GM23338 (cell line): ENCODE measurements at regions not wholly inside any gene's neighbourhood (a gene's known extent, or its start where the extent isn't known, plus 50 kb on each side); places are given as distances from the start of the nearest gene placed in this dataset.

Experiments
- ATAC-seq: fragments of 200-7000 bp; cut with Tn5 transposase; 3 replicates; pipeline ENCODE4 v1.9.1; 2020
- DNase-seq: peaks from one replicate; pipeline ENCODE4 v3.0.0-alpha.2; 2015; ENCODE audit warnings: low spot score
- H2AFZ ChIP-seq: fragments of 200-600 bp; sonication (generic); 2 replicates; pipeline ENCODE4 v1.8.0; 2016; ENCODE audit warnings: antibody characterized with exemption, mild to moderate bottlenecking, moderate library complexity
- H3F3A ChIP-seq: fragments of 200-600 bp; sonication (generic); replicated peaks from 2 replicates; pipeline ENCODE4 v1.8.0; 2017; ENCODE audit warnings: antibody characterized with exemption, mixed run types, low read depth
- H3K27ac ChIP-seq: fragments of 200-600 bp; sonication (generic); 2 replicates; pipeline ENCODE4 v1.6.1; 2016; ENCODE audit warnings: low read depth
- H3K27me3 ChIP-seq: fragments of 200-600 bp; sonication (generic); 2 replicates; pipeline ENCODE4 v1.8.0; 2016; ENCODE audit warnings: mild to moderate bottlenecking, mixed run types, moderate library complexity; ENCODE audit not compliant: insufficient read depth
- H3K36me3 ChIP-seq: fragments of 200-600 bp; sonication (generic); 2 replicates; pipeline ENCODE4 v1.8.0; 2016; ENCODE audit warnings: mild to moderate bottlenecking; ENCODE audit not compliant: insufficient read depth
- H3K4me1 ChIP-seq: fragments of 200-600 bp; sonication (generic); 2 replicates; pipeline ENCODE4 v1.8.0; 2016; ENCODE audit warnings: mild to moderate bottlenecking, moderate library complexity; ENCODE audit not compliant: insufficient read depth
- H3K4me2 ChIP-seq: fragments of 200-600 bp; sonication (generic); 2 replicates; pipeline ENCODE4 v1.7.1; 2017; ENCODE audit warnings: mixed run types
- H3K4me3 ChIP-seq: fragments of 200-600 bp; sonication (generic); 2 replicates; pipeline ENCODE4 v1.6.1; 2016; ENCODE audit warnings: mixed run types
- H3K79me2 ChIP-seq: fragments of 200-600 bp; sonication (generic); replicated peaks from 2 replicates; pipeline ENCODE4 v1.8.0; 2017; ENCODE audit warnings: mild to moderate bottlenecking; ENCODE audit not compliant: insufficient read depth
- H3K9me2 ChIP-seq: fragments of 200-600 bp; sonication (generic); 2 replicates; pipeline ENCODE4 v1.8.0; 2017; ENCODE audit not compliant: insufficient read depth
- H4K20me1 ChIP-seq: fragments of 200-600 bp; sonication (generic); replicated peaks from 2 replicates; pipeline ENCODE4 v1.8.0; 2017; ENCODE audit warnings: mild to moderate bottlenecking; ENCODE audit not compliant: insufficient read depth
- H3K27ac Mint-ChIP-seq: 2 replicates; pipeline ENCODE4 v1.8.0; 2020; ENCODE audit warnings: inconsistent platforms, mild to moderate bottlenecking, moderate library complexity, mixed read lengths
- H3K27me3 Mint-ChIP-seq: 3 replicates; pipeline ENCODE4 v1.8.0; 2022; ENCODE audit warnings: low read depth, mild to moderate bottlenecking, moderate library complexity, mixed read lengths, inconsistent platforms; ENCODE audit not compliant: insufficient read depth, poor library complexity
- H3K36me3 Mint-ChIP-seq: 3 replicates; pipeline ENCODE4 v1.8.0; 2021; ENCODE audit warnings: low read depth, mild to moderate bottlenecking, inconsistent platforms, moderate library complexity, mixed read lengths
- H3K4me1 Mint-ChIP-seq: 3 replicates; pipeline ENCODE4 v1.8.0; 2020; ENCODE audit warnings: mild to moderate bottlenecking, inconsistent platforms, mixed read lengths
- H3K4me3 Mint-ChIP-seq: 3 replicates; pipeline ENCODE4 v1.8.0; 2021; ENCODE audit warnings: moderate library complexity, mild to moderate bottlenecking, inconsistent platforms, mixed read lengths
- H3K9me3 Mint-ChIP-seq: 3 replicates; pipeline ENCODE4 v1.8.0; 2020; ENCODE audit warnings: moderate library complexity, mild to moderate bottlenecking, inconsistent platforms, mixed read lengths
- ETS1 ChIP-seq: IDR thresholded peaks from 2 replicates; pipeline ENCODE4 v1.6.1; 2016; ENCODE audit warnings: antibody characterized with exemption
- EZH2 ChIP-seq: fragments of 200-600 bp; sonication (generic); IDR thresholded peaks from one replicate; pipeline ENCODE4 v1.8.0; 2017; ENCODE audit warnings: antibody characterized with exemption, mild to moderate bottlenecking, low read depth; ENCODE audit not compliant: unreplicated experiment
- NANOG ChIP-seq: IDR thresholded peaks from 2 replicates; pipeline ENCODE4 v1.6.1; 2016; ENCODE audit warnings: antibody characterized with exemption, borderline replicate concordance
- POLR2AphosphoS5 ChIP-seq: IDR thresholded peaks from 2 replicates; pipeline ENCODE4 v1.6.1; 2016; ENCODE audit warnings: antibody characterized with exemption, low read depth
- REST ChIP-seq: IDR thresholded peaks from one replicate; pipeline ENCODE4 v1.6.1; 2018; ENCODE audit warnings: antibody characterized with exemption; ENCODE audit not compliant: unreplicated experiment
- STAT1 ChIP-seq: IDR thresholded peaks from one replicate; pipeline ENCODE4 v1.6.1; 2016; ENCODE audit warnings: antibody characterized with exemption; ENCODE audit not compliant: unreplicated experiment
- ZNF114 ChIP-seq: fragments of 250-450 bp; sonication (Bioruptor Pico); IDR thresholded peaks from 2 replicates; pipeline ENCODE4 v1.5.0; 2020; ENCODE audit warnings: mild to moderate bottlenecking, moderate library complexity
- ZNF331 ChIP-seq: fragments of 250-450 bp; sonication (Bioruptor Pico); IDR thresholded peaks from 2 replicates; pipeline ENCODE4 v1.5.0; 2020; ENCODE audit warnings: low read depth, mild to moderate bottlenecking, moderate library complexity

- TF ChIP-seq REST, result no peak
These were observed 121.1 kb upstream of the FAM9C start (continued) for GRCh38 chrX:13165266-13166189.

DNA sequence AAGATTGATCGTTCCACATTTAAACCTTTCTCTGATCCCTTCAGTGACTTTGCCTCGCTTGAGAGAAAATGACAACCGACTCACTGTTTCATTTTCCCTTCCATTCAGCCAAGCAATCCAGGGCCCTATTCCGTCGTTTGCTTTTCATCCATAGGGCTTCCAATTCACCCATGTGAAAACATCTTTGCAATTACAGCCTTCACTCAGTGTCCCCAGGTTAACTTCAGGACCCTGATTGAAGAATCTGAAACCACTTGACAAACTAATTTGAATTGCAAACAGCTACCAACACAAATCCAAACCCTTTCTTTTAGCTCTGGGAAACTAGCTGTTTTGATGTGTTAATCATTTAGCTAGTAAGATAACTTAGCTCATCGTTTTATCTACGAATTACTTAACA lies 120.2 kb upstream of the FAM9C start:
- peak overlapping the region; percentile 39; the same call in 1 of the 3 replicates for H3K4me3 Mint-ChIP-seq
- ATAC-seq (peak; percentile 91), DNase-seq (peak; percentile 72)
- no peak for TF ChIP-seq POLR2AphosphoS5
- no peak for TF ChIP-seq ZNF114
- H3K4me1 Mint-ChIP-seq, result peaks cover 20% of the 10 kb centered on the region
- no peak overlapping the region for H3K27ac ChIP-seq
- H3K4me1 ChIP-seq, result peaks cover 21% of the 10 kb centered on the region
- H3K9me3 Mint-ChIP-seq, result no peaks in the 10 kb centered on the region; the same call in 2 of the 3 replicates
- H3K9me2 ChIP-seq, result no peaks in the 10 kb centered on the region
- no peaks in the 10 kb centered on the region for H3K36me3 ChIP-seq
- no peaks in the 10 kb centered on the region for H3K79me2 ChIP-seq
- no peak overlapping the region for H3K4me3 ChIP-seq
- H3K4me2 ChIP-seq, result no peak overlapping the region
- peaks cover 34% of the 10 kb centered on the region for H3K27me3 ChIP-seq
- no peaks in the 10 kb centered on the region for H3F3A ChIP-seq
- H3K27ac Mint-ChIP-seq, result no peak overlapping the region
- H3K36me3 Mint-ChIP-seq, result no peaks in the 10 kb centered on the region
- peaks cover 2% of the 10 kb centered on the region for H3K27me3 Mint-ChIP-seq
- no peaks in the 10 kb centered on the region for H4K20me1 ChIP-seq
- no peak overlapping the region for H2AFZ ChIP-seq

GRCh38 chrX:13162772-13163410 lies 118.5 kb upstream of the FAM9C start:
- Mint-ChIP-seq H3K27me3 (peaks cover 2% of the 10 kb centered on the region), H3K4me1 (peaks cover 20% of the 10 kb centered on the region), H3K9me3 (no peaks in the 10 kb centered on the region; the same call in 2 of the 3 replicates), H3K4me3 (no peak overlapping the region), H3K36me3 (no peaks in the 10 kb centered on the region), H3K27ac (no peak overlapping the region)
- ATAC-seq, result no peak
- no peak for TF ChIP-seq STAT1
- no peak for TF ChIP-seq EZH2
- TF ChIP-seq NANOG, result no peak
- TF ChIP-seq ZNF331 (CRISPR knock-in tag), result no peak
- no peak for TF ChIP-seq POLR2AphosphoS5
- TF ChIP-seq ETS1, result no peak
- H3K4me2 ChIP-seq, result no peak overlapping the region
- no peak for DNase-seq
- H3K36me3 ChIP-seq, result no peaks in the 10 kb centered on the region
- peaks cover 21% of the 10 kb centered on the region for H3K4me1 ChIP-seq
- H3K27ac ChIP-seq, result no peak overlapping the region
- H3K4me3 ChIP-seq, result no peak overlapping the region
- no peaks in the 10 kb centered on the region for H3F3A ChIP-seq
- H4K20me1 ChIP-seq, result no peaks in the 10 kb centered on the region
- H3K27me3 ChIP-seq, result peaks cover 34% of the 10 kb centered on the region
- no peaks in the 10 kb centered on the region for H3K79me2 ChIP-seq
- no peaks in the 10 kb centered on the region for H3K9me2 ChIP-seq
- H2AFZ ChIP-seq, result no peak overlapping the region
